ENCODE measurements at regions not wholly inside any gene's neighbourhood (a gene's known extent, or its start where the extent isn't known, plus 50 kb on each side); places are given as distances from the start of the nearest gene placed in this dataset.

DNA sequence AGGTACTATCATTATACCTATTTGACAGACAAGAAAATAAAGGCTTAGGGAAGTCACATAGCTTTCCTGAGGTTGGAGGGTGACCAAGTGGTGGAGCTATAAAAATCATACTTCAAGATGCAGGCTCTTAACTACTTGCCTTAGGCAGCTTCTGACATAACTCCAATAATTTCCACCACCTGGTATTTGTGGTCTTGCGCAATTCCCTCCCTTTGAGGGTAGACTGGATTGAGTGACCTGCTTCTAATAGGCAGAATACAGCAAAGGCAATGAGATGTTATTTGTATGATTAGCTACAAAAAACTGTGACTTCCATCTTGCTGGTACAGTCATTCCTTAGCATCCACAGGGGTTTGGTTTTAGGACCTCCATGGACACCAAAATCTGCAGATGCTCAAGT, 385.5 kb downstream of the TMEM114 start:
- Histone ChIP-seq H3K4me1 (ENCODE audit: control insufficient read depth, insufficient read depth, low read length) (no peaks in the 10 kb centered on the region), H3K27me3 (ENCODE audit: control insufficient read depth, insufficient read depth, low read length, poor library complexity, severe bottlenecking) (no peaks in the 10 kb centered on the region), H3K27ac (ENCODE audit: low read depth, low read length) (no peak overlapping the region), H3K4me3 (ENCODE audit: low read length) (no peak overlapping the region), H3K36me3 (ENCODE audit: control insufficient read depth, insufficient read depth, low read length) (no peaks in the 10 kb centered on the region), H3K9ac (ENCODE audit: extremely low read depth, low read length, poor library complexity, severe bottlenecking) (no peak overlapping the region), H3K9me3 (ENCODE audit: control insufficient read depth, low read length) (peaks cover 16% of the 10 kb centered on the region)
- no peak for DNase-seq
- H3K4me3 Mint-ChIP-seq = no peak overlapping the region
- no peaks in the 10 kb centered on the region for H3K27me3 Mint-ChIP-seq (ENCODE audit: insufficient read depth)
- no peak overlapping the region for H3K27ac Mint-ChIP-seq
- H3K36me3 Mint-ChIP-seq (ENCODE audit: low read depth) = no peaks in the 10 kb centered on the region
- WGBS, 2 experiments (ENCODE audit: insufficient coverage in 1 of 2, insufficient read length in 1 of 2) = 100% methylated on average over 1 of the region's 1 CpG
- H3K4me1 Mint-ChIP-seq = peaks cover 8% of the 10 kb centered on the region
- TF ChIP-seq, protein P1, sequence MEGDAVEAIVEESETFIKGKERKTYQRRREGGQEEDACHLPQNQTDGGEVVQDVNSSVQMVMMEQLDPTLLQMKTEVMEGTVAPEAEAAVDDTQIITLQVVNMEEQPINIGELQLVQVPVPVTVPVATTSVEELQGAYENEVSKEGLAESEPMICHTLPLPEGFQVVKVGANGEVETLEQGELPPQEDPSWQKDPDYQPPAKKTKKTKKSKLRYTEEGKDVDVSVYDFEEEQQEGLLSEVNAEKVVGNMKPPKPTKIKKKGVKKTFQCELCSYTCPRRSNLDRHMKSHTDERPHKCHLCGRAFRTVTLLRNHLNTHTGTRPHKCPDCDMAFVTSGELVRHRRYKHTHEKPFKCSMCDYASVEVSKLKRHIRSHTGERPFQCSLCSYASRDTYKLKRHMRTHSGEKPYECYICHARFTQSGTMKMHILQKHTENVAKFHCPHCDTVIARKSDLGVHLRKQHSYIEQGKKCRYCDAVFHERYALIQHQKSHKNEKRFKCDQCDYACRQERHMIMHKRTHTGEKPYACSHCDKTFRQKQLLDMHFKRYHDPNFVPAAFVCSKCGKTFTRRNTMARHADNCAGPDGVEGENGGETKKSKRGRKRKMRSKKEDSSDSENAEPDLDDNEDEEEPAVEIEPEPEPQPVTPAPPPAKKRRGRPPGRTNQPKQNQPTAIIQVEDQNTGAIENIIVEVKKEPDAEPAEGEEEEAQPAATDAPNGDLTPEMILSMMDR (conservative IDR thresholded peaks at IDR 0.05) = no peak
- peaks cover 17% of the 10 kb centered on the region for H3K9me3 Mint-ChIP-seq

DNA sequence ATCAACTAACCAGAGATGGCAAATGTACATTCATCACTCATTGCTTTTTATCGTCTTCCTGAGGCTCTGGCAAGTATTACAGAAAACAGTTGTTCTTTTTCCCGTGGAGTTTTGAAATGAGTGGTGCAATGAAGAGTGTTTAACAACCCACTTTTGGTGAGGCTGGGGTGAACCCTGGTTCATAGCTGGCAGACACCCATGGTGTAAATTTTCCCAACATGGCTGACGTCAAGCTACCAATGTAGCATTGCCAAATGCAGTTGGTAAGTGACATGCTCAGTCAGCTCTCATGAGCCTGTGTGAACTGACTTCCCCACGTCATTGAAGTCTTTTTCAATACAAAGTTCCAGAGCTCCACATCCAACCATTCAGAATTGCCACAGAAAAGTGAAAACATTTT, 386.2 kb downstream of the TMEM114 start:
- no peak overlapping the region for H3K4me3 Mint-ChIP-seq
- H3K9me3 Mint-ChIP-seq = peaks cover 17% of the 10 kb centered on the region
- WGBS, 2 experiments (ENCODE audit: insufficient coverage in 1 of 2, insufficient read length in 1 of 2) = 93 to 94% methylated on average over 2 to 4 of the region's 4 CpGs
- H3K9ac ChIP-seq (ENCODE audit: extremely low read depth, low read length, poor library complexity, severe bottlenecking) = no peak overlapping the region
- no peak overlapping the region for H3K27ac ChIP-seq (ENCODE audit: low read depth, low read length)
- H3K27me3 ChIP-seq (ENCODE audit: control insufficient read depth, insufficient read depth, low read length, poor library complexity, severe bottlenecking) = no peaks in the 10 kb centered on the region
- H3K4me1 ChIP-seq (ENCODE audit: control insufficient read depth, insufficient read depth, low read length) = no peaks in the 10 kb centered on the region
- H3K36me3 Mint-ChIP-seq (ENCODE audit: low read depth) = no peaks in the 10 kb centered on the region
- H3K27me3 Mint-ChIP-seq (ENCODE audit: insufficient read depth) = peaks cover under 1% of the 10 kb centered on the region
- no peak overlapping the region for H3K27ac Mint-ChIP-seq
- H3K4me1 Mint-ChIP-seq = peaks cover 8% of the 10 kb centered on the region
- H3K9me3 ChIP-seq (ENCODE audit: control insufficient read depth, low read length) = peaks cover 16% of the 10 kb centered on the region
- no peaks in the 10 kb centered on the region for H3K36me3 ChIP-seq (ENCODE audit: control insufficient read depth, insufficient read depth, low read length)
- DNase-seq = no peak
- no peak overlapping the region for H3K4me3 ChIP-seq (ENCODE audit: low read length)
- TF ChIP-seq, protein P1 (conservative IDR thresholded peaks at IDR 0.05) = no peak

DNA sequence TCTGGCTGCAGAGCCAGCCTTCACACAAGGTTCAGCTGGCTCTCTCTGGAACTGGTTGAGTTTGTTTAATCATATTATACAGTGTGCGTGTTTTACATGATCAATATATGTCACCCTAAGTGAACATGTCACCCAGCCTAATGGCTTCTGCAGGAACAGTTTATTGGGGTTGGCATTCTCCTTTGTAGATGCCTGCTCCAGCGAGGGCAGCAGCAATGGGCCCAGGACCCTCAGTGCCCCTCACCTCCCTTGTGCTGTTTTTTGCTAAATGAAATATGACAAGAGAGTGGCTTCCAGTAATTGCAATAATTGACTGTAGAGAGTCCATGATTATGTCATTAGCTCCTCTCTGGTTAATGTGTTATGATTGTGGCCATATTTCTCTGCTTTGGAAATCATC, 387.2 kb downstream of the TMEM114 start:
- 83 to 97% methylated on average over 1 to 2 of the region's 2 CpGs for WGBS, 2 experiments (ENCODE audit: insufficient coverage in 1 of 2, insufficient read length in 1 of 2)
- Histone ChIP-seq H3K27me3 (ENCODE audit: control insufficient read depth, insufficient read depth, low read length, poor library complexity, severe bottlenecking) (no peaks in the 10 kb centered on the region), H3K4me1 (ENCODE audit: control insufficient read depth, insufficient read depth, low read length) (no peaks in the 10 kb centered on the region), H3K9ac (ENCODE audit: extremely low read depth, low read length, poor library complexity, severe bottlenecking) (no peak overlapping the region), H3K4me3 (ENCODE audit: low read length) (no peak overlapping the region), H3K9me3 (ENCODE audit: control insufficient read depth, low read length) (peaks cover 16% of the 10 kb centered on the region), H3K36me3 (ENCODE audit: control insufficient read depth, insufficient read depth, low read length) (no peaks in the 10 kb centered on the region), H3K27ac (ENCODE audit: low read depth, low read length) (no peak overlapping the region)
- peaks cover 17% of the 10 kb centered on the region for H3K9me3 Mint-ChIP-seq
- DNase-seq = no peak
- no peaks in the 10 kb centered on the region for H3K36me3 Mint-ChIP-seq (ENCODE audit: low read depth)
- H3K27me3 Mint-ChIP-seq (ENCODE audit: insufficient read depth) = peaks cover 4% of the 10 kb centered on the region
- H3K4me1 Mint-ChIP-seq = peaks cover 8% of the 10 kb centered on the region
- TF ChIP-seq, protein P1 (conservative IDR thresholded peaks at IDR 0.05) = no peak
- no peak overlapping the region for H3K4me3 Mint-ChIP-seq
- H3K27ac Mint-ChIP-seq = no peak overlapping the region

All from endodermal cell (in vitro differentiated cells).